Stromal cell of bone marrow (primary cell): ENCODE measurements at regions not wholly inside any gene's neighbourhood (a gene's known extent, or its start where the extent isn't known, plus 50 kb on each side); places are given as distances from the start of the nearest gene placed in this dataset.
"Not testable (repeated sequence)": the region's sequence is repeated elsewhere in the genome, so short reads cannot be mapped to it uniquely, and the experiment has no call there.

ENCODE experiments used
- DNase-seq: peaks from one replicate; pipeline ENCODE4 v3.0.0-alpha.2; 2012; ENCODE audit warnings: low read depth

DNA sequence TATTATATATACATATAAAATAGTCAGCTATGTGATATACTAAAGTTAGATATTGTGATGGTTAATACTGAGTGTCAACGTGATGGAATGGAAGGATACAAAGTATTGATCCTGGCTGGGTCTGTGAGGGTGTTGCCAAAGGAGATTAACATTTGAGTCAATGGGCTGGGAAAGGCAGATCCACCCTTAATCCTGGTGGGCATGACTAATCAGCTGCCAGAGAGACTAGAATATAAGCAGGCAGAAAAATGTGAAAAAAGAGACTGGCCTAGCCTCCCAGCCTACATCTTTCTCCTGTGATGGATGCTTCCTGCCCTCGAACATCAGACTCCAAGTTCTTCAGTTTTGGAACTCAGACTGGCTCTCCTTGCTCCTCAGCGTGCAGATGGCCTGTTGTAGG, 321.6 kb upstream of the NT5E start:
- DNase-seq = not testable (repeated sequence)

GRCh38 chr6:85127696-85128243, 322.1 kb upstream of the NT5E start:
- DNase-seq = peak; percentile 41

GRCh38 chr6:85127168-85127498, 322.8 kb upstream of the NT5E start:
- no peak for DNase-seq

- DNase-seq = peak; percentile 36
Measured at GRCh38 chr6:85126485-85127167, 323.3 kb upstream of the NT5E start.

- DNase-seq = no peak
Measured at GRCh38 chr6:85125526-85125925, 324.4 kb upstream of the NT5E start.

DNA sequence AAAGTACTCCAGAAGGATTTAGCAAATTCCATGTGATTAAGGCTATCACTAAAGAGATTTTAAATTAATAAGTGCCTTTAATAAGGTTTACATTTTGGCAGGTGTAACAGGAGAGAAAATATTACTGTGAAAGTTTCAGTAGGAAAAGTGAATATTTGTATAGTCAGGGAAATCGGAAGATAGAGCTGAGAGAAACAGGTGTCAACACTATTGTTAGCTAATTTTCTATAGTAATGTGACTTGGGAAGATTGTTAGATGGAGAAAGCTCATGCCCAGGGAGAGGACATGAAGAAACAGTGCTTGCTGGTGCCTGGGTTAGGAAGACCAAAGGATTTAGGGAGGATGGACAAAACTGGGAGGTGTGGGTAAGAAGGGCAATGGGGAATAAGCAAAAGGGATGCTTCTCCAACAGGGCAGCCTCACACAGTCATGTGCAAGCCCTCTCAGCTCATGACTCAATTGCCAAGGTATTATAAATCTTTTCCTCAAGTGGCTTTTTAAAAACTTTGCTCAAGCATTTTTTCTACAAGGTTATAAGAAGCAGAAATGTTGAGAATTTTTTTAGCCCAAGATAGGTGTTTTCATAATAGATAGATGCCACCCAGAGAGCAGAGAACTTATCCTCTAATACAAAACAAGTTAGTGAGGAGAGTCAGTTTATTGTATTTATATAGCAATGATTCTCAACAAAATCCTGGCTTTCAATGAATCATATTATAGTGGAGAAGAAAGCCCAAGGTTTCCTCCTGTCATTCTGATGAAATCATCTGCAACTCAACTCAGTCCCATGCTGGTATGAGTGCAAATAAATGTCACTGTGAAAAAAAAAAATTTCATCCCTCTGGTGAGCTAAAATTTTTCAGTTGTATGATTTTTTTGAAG, 325.2 kb upstream of the NT5E start:
- peak; percentile 62 for DNase-seq

DNA sequence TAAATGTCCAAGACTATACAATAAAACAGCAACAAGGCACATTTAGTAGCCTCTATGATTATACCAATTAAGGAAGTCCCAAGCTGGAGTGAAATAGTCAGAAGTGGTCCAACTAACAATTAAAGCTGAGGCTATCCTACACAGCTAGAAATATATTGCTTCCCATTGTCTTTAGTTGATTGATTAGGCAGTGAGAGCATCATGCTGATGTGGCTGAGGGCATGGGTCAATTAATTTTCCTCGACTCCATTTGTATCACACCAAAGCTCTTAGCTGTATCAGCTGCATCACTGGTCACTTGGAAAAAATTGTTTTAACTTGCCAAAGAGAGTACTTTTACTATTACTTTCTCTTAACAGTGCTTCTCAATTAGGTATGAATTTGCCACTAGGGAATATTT, 328.7 kb upstream of the NT5E start:
- DNase-seq = no peak

- DNase-seq = no peak
Measured at GRCh38 chr6:85118652-85119235, 331.1 kb upstream of the NT5E start.

GRCh38 chr6:85118233-85118632, 331.6 kb upstream of the NT5E start:
- DNase-seq = no peak

DNA sequence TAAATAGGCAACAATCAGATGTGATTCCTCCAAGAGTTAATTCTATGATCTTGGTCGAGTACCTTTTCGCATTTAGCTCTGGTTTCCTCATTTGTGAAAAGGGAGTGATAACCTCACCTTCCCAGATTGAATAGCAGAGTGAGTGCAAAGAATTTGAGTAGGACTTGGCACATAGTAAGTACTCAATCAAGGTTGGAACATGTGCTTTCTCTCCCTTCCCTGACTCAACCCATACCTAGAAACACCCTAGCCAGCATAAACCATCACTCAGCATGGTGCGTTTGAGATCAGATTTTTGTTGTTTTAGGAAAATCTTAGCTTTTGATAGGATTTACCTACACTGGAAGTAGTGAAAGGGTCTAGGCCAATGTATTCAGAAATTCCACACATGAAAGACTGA, 333.4 kb upstream of the NT5E start:
- no peak for DNase-seq

DNA sequence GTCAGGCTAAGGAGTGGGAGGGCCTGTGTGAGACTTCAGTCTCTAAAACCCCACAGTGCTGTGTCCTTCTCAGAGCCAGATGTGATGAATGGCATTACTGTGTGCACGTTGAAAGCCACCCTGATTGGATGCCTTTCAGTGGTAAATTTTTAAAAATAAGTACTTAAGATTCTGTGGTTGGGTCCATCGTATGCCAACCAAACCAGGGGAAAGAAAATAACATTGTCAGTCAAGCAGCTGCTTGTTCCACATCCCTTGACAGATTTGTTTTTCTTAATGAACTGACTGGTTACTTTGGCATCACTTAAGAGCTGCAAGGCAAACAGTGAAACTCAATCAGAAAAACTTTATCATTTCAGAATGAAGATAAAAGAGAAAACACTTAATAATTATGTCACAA, 334.0 kb upstream of the NT5E start:
- DNase-seq = no peak

GRCh38 chr6:85115376-85115775, 334.5 kb upstream of the NT5E start:
- DNase-seq = no peak

GRCh38 chr6:85114581-85114935, 335.3 kb upstream of the NT5E start:
- no peak for DNase-seq

- DNase-seq = no peak
Measured at GRCh38 chr6:85113934-85114580, 335.8 kb upstream of the NT5E start.

GRCh38 chr6:85112540-85112939, 337.3 kb upstream of the NT5E start:
- no peak for DNase-seq

DNA sequence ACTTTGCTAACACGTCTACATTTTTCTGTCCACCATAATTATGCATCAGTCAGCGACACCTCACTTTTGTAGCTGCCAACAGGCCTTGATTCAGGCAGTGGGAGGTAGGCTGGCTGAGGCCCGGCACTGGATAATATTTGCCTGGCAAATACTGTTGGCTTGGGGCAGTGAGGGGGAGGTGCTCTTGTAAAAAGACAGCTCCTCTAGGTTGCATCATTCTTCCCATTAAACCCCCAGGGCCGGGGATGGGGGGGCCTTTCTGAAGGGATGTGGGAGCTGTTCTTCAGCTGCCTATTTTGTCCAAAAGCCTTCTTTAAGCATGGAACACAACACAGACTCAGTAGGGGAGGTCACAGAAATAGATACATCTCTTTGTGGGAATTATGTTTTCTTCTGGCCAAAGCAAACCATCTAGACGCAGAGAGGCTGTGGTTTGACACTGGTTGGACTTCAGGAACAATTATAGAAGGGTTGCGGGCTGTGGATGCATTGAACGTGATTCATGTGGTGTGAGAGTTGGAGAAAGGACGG, 338.3 kb upstream of the NT5E start:
- peak; percentile 87 for DNase-seq

- DNase-seq = no peak
Measured at GRCh38 chr6:85110943-85111342, 338.9 kb upstream of the NT5E start.

DNA sequence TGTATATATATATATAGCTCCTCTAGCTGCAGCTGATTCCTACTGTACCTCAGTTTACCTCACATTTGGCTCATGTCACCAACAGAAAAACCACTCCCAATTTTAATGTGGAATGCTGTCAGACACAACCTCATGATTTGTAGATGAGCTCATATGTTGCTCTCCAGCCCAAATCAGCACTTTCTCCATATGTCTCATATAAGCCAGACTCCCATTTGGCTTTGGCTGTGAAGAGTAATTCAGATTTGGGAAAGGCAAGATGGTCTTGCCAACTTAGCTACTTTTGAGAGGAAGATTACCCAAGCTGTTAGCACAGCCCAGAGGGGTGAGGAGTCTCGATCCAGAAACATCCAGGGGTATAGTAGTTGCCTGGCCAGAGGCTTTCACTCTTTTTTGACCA, 342.2 kb upstream of the NT5E start:
- DNase-seq = no peak

DNA sequence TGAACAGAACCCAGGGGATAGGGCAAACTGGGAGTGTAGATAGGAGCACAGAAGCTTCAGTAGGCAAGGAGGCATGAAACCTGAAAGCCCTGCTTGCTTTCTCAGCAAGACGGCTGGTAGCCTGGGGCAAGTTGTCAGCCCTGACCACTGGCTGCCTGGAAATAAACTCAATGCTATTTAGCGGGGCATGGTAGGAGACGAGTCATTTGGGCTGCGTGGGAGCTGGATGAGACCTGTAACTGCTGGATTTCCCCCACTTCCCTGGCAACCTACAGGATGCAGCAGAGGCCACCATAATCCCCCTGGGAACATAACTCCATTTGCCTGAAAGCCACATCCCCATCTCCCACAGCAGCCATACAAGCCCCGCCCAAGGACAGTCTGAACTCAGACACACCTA, 332.6 kb upstream of the TBX18 start:
- DNase-seq = no peak

GRCh38 chr6:85092226-85092625, 327.8 kb upstream of the TBX18 start:
- no peak for DNase-seq

GRCh38 chr6:85089255-85089654, 324.9 kb upstream of the TBX18 start:
- no peak for DNase-seq

- no peak for DNase-seq
Measured at GRCh38 chr6:85085875-85086274, 321.5 kb upstream of the TBX18 start.
